B cell (primary cell): ENCODE measurements at regions not wholly inside any gene's neighbourhood (a gene's known extent, or its start where the extent isn't known, plus 50 kb on each side); places are given as distances from the start of the nearest gene placed in this dataset.

ENCODE experiments used
- ATAC-seq: fragments of 200-7000 bp; cut with Tn5 transposase; one replicate; pipeline ENCODE4 v1.10.0; 2021; ENCODE audit warnings: low read depth, mild to moderate bottlenecking, moderate number of reproducible peaks, moderate library complexity
- CTCF ChIA-PET: fragments of 350-600 bp; sonication (Branson Sonifier 250); formaldehyde crosslinking; loops from one replicate; lab custom pipeline; 2021; ENCODE audit warnings: antibody characterized with exemption, inconsistent platforms; lab: Charles Lee
- POLR2A ChIA-PET: fragments of 350-600 bp; sonication (Branson Sonifier 250); formaldehyde crosslinking; loops from one replicate; lab custom pipeline; 2021; ENCODE audit warnings: antibody characterized with exemption; lab: Charles Lee
- DNase-seq: peaks from one replicate; pipeline ENCODE4 v3.0.0; 2013
- H2AFZ ChIP-seq: 2 replicates; pipeline ENCODE4 v1.6.1; 2012; ENCODE audit warnings: mild to moderate bottlenecking, low read depth, low read length; ENCODE audit not compliant: insufficient read depth, poor library complexity, severe bottlenecking
- H3K27ac ChIP-seq, 2 donors: 1 replicate in 1 of 2; 2 replicates in 1 of 2; pipeline ENCODE4 v1.5.1; 2012 to 2013; ENCODE audit warnings: low read length in 2 of 2, mild to moderate bottlenecking in 2 of 2, moderate library complexity in 1 of 2
- H3K27me3 ChIP-seq, 4 experiments: fragments of 200-600 bp in 1 of 4; sonication (generic) in 1 of 4; replicated peaks in 1 of 4; 1 replicate in 2 of 4; 2 replicates in 2 of 4; pipeline versions ENCODE4 v1.6.1 to v1.7.0; 2013 to 2016; ENCODE audit warnings: low read length in 3 of 4, mild to moderate bottlenecking in 2 of 4, mixed read lengths in 1 of 4, moderate library complexity in 1 of 4; ENCODE audit not compliant: insufficient read depth in 4 of 4, control insufficient read depth in 3 of 4; ENCODE audit errors: control extremely low read depth in 1 of 4
- H3K36me3 ChIP-seq, 2 experiments: replicated peaks in 1 of 2; 1 replicate in 1 of 2; 2 replicates in 1 of 2; pipeline versions ENCODE4 v1.6.1 to v1.7.1; 2013; ENCODE audit warnings: low read length in 1 of 2; ENCODE audit not compliant: insufficient read depth in 2 of 2, control insufficient read depth in 1 of 2; ENCODE audit errors: control extremely low read depth in 1 of 2, extremely low read depth in 1 of 2
- H3K4me1 ChIP-seq, 2 donors: fragments of 200-600 bp in 1 of 2; sonication (generic) in 1 of 2; 1 replicate in 1 of 2; 2 replicates in 1 of 2; pipeline versions ENCODE4 v1.5.1 to v1.6.1; 2013 to 2017; ENCODE audit warnings: low read length in 2 of 2; ENCODE audit not compliant: control insufficient read depth in 2 of 2, insufficient read depth in 2 of 2
- H3K4me2 ChIP-seq: replicated peaks from 2 replicates; pipeline ENCODE3; 2012; ENCODE audit warnings: mild to moderate bottlenecking, low read depth, low read length; ENCODE audit not compliant: poor library complexity, severe bottlenecking
- H3K4me3 ChIP-seq, 5 experiments: fragments of 200-600 bp in 1 of 5; sonication (generic) in 1 of 5; 1 replicate in 3 of 5; 2 replicates in 2 of 5; pipeline versions ENCODE4 v1.5.1 to v1.7.0; 2011 to 2016; ENCODE audit warnings: low read length in 4 of 5, mild to moderate bottlenecking in 4 of 5, low read depth in 2 of 5, control low read depth in 1 of 5, moderate library complexity in 1 of 5; ENCODE audit not compliant: insufficient read depth in 1 of 5; ENCODE audit errors: control extremely low read depth in 1 of 5, extremely low read depth in 1 of 5
- H3K79me2 ChIP-seq: fragments of 200-600 bp; sonication (generic); one replicate; pipeline ENCODE4 v1.6.0; 2016; ENCODE audit warnings: low read length; ENCODE audit not compliant: control insufficient read depth, insufficient read depth
- H3K9ac ChIP-seq: fragments of 200-600 bp; sonication (generic); 2 replicates; pipeline ENCODE4 v1.6.1; 2017; ENCODE audit warnings: mild to moderate bottlenecking, low read length, moderate library complexity
- H3K9me3 ChIP-seq, 3 donors: one replicate each; pipeline versions ENCODE4 v1.6.1 to v1.7.1; 2013; ENCODE audit warnings: low read length in 2 of 3; ENCODE audit not compliant: control insufficient read depth in 2 of 3, insufficient read depth in 1 of 3; ENCODE audit errors: control extremely low read depth in 1 of 3
- H4K20me1 ChIP-seq: 2 replicates; pipeline ENCODE4 v1.6.0; 2012; ENCODE audit warnings: mild to moderate bottlenecking, low read length; ENCODE audit not compliant: insufficient read depth, control insufficient read depth, poor library complexity, severe bottlenecking
- H3K27ac Mint-ChIP-seq: one replicate; pipeline ENCODE4 v1.8.0; 2021; ENCODE audit warnings: mixed read lengths
- H3K27me3 Mint-ChIP-seq: one replicate; pipeline ENCODE4 v1.8.0; 2021; ENCODE audit warnings: mixed read lengths
- H3K4me1 Mint-ChIP-seq: one replicate; pipeline ENCODE4 v1.8.0; 2021; ENCODE audit warnings: mixed read lengths
- H3K4me3 Mint-ChIP-seq: one replicate; pipeline ENCODE4 v1.8.0; 2021; ENCODE audit warnings: mixed read lengths
- H3K9me3 Mint-ChIP-seq: one replicate; pipeline ENCODE4 v1.8.0; 2022; ENCODE audit warnings: mixed read lengths; ENCODE audit not compliant: insufficient read depth
- EZH2 ChIP-seq: IDR thresholded peaks from 2 replicates; pipeline ENCODE4 v1.6.1; 2012; ENCODE audit warnings: borderline replicate concordance, low read depth, mild to moderate bottlenecking, moderate library complexity, low read length; ENCODE audit not compliant: insufficient read depth, poor library complexity, severe bottlenecking
- WGBS: methylation state at CpG from one replicate; pipeline ENCODE4 v1.1.5; 2013; ENCODE audit warnings: missing lambda C conversion rate; ENCODE audit not compliant: insufficient coverage; 5-methylcytosine and 5-hydroxymethylcytosine counted together
- intact Hi-C: fragments of 100-400 bp; cut with micrococcal nuclease; formaldehyde crosslinking; loops from one replicate; pipeline ENCODE4 v1.10.0; 2022
- TF ChIP-seq, protein P1 (sequence below): fragments of 200-600 bp; IDR thresholded peaks from one replicate; pipeline ENCODE4 v1.8.0; 2022; ENCODE audit warnings: antibody characterized with exemption, mild to moderate bottlenecking

DNA sequence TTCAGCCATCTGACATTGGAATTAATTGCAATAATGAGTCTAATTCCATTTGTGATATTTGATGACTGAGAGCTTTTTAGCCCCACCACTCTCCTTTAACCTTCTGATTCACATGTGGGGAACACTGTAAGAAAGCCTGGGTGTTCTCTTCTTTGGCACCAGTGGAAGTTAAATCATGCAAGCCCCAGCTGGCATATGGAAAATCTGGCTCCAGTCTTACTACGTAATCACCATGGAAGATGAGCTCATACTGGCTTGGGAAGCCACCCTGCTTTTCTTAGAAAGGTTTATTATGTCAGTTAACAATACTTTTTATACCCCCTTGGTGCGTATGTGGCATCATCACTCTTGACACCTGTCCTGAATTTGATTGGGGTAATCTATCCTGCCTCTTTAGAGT, 479.3 kb downstream of the SLC16A7 start:
- Mint-ChIP-seq H3K9me3 (peaks cover 3% of the 10 kb centered on the region), H3K4me3 (no peak overlapping the region), H3K27me3 (no peaks in the 10 kb centered on the region), H3K4me1 (no peaks in the 10 kb centered on the region), H3K27ac (no peak overlapping the region)
- ATAC-seq (no peak), DNase-seq (no peak)
- no peak overlapping the region for H3K9ac ChIP-seq
- no peaks in the 10 kb centered on the region for H3K27me3 ChIP-seq
- H3K79me2 ChIP-seq: no peaks in the 10 kb centered on the region
- no peak overlapping the region for H3K4me2 ChIP-seq
- POLR2A ChIA-PET: no interaction called here
- no peak overlapping the region for H3K4me3 ChIP-seq
- intact Hi-C loops: no loop called here
- no peak overlapping the region for H3K27ac ChIP-seq
- no peaks in the 10 kb centered on the region for H3K4me1 ChIP-seq
- CTCF ChIA-PET: no interaction called here
- H3K36me3 ChIP-seq: no peaks in the 10 kb centered on the region
- 100% methylated on average over 1 of the region's 2 CpGs for WGBS
- H3K9me3 ChIP-seq: peaks cover 0 to under 1% (median 0%) of the 10 kb centered on the region in 3 donors
- H4K20me1 ChIP-seq: no peaks in the 10 kb centered on the region
- no peak for TF ChIP-seq EZH2
- TF ChIP-seq, protein P1, sequence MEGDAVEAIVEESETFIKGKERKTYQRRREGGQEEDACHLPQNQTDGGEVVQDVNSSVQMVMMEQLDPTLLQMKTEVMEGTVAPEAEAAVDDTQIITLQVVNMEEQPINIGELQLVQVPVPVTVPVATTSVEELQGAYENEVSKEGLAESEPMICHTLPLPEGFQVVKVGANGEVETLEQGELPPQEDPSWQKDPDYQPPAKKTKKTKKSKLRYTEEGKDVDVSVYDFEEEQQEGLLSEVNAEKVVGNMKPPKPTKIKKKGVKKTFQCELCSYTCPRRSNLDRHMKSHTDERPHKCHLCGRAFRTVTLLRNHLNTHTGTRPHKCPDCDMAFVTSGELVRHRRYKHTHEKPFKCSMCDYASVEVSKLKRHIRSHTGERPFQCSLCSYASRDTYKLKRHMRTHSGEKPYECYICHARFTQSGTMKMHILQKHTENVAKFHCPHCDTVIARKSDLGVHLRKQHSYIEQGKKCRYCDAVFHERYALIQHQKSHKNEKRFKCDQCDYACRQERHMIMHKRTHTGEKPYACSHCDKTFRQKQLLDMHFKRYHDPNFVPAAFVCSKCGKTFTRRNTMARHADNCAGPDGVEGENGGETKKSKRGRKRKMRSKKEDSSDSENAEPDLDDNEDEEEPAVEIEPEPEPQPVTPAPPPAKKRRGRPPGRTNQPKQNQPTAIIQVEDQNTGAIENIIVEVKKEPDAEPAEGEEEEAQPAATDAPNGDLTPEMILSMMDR: no peak
- H2AFZ ChIP-seq: no peak overlapping the region

DNA sequence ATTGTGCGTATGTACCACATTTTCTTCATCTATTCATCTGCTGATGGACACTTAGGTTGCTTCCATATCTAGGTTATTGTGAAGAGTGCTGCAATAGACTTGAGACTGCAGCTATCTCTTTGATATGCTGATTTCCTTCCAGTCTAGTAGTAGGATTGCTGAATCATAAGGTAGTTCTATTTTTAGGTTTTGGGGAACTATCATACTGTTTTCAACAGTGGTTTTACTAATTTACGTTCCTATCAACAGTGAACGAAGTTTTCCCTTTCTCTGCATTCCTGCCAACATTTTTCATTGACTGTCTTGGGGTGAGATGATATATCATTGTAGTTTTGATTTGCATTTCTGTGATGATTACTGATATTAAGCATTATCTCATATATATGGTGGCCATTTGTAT, 482.2 kb downstream of the SLC16A7 start:
- Histone ChIP-seq H3K27me3 (no peaks in the 10 kb centered on the region), H3K79me2 (no peaks in the 10 kb centered on the region), H4K20me1 (no peaks in the 10 kb centered on the region), H3K4me1 (no peaks in the 10 kb centered on the region), H3K9ac (no peak overlapping the region), H3K4me2 (no peak overlapping the region), H2AFZ (no peak overlapping the region), H3K4me3 (no peak overlapping the region), H3K27ac (no peak overlapping the region), H3K9me3 (peaks cover 0 to 3% (median 0%) of the 10 kb centered on the region in 3 donors), H3K36me3 (no peaks in the 10 kb centered on the region)
- ChIA-PET POLR2A (no interaction called here), CTCF (no interaction called here)
- Mint-ChIP-seq H3K4me1 (no peaks in the 10 kb centered on the region), H3K9me3 (peaks cover 2% of the 10 kb centered on the region), H3K4me3 (no peak overlapping the region), H3K27ac (no peak overlapping the region), H3K27me3 (no peaks in the 10 kb centered on the region)
- ATAC-seq (no peak), DNase-seq (no peak)
- intact Hi-C loops: no loop called here
- no CpG with 5 or more reads among the region's 3 CpGs for WGBS
- TF ChIP-seq, protein P1: no peak
- TF ChIP-seq EZH2: no peak
